Middle frontal gyrus (tissue), 1 donor: ENCODE measurements at regions not wholly inside any gene's neighbourhood (a gene's known extent, or its start where the extent isn't known, plus 50 kb on each side); places are given as distances from the start of the nearest gene placed in this dataset.

Experiments used
- DNase-seq: peaks from one replicate; pipeline ENCODE4 v3.0.0-alpha.2; 2015; ENCODE audit warnings: low spot score; ENCODE audit errors: extremely low spot score

DNA sequence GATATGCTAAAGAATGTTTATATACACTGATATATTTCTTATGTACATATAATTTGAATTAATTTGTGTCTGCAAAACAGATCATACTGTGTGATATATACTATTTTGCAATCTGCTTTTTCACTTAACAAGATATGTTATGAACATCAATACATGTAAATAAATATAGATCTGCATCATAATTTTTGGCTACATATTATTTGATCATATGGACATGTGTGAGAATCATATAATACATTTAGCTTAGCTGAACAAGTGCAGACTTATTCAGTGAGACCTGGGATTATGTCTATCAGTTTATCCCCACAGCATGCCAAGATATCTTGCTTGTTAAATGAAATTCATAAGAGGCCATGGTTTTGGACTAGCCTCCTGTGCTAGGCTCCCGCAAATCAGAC, 474.3 kb downstream of the ARHGEF28 start:
- no peak for DNase-seq

DNA sequence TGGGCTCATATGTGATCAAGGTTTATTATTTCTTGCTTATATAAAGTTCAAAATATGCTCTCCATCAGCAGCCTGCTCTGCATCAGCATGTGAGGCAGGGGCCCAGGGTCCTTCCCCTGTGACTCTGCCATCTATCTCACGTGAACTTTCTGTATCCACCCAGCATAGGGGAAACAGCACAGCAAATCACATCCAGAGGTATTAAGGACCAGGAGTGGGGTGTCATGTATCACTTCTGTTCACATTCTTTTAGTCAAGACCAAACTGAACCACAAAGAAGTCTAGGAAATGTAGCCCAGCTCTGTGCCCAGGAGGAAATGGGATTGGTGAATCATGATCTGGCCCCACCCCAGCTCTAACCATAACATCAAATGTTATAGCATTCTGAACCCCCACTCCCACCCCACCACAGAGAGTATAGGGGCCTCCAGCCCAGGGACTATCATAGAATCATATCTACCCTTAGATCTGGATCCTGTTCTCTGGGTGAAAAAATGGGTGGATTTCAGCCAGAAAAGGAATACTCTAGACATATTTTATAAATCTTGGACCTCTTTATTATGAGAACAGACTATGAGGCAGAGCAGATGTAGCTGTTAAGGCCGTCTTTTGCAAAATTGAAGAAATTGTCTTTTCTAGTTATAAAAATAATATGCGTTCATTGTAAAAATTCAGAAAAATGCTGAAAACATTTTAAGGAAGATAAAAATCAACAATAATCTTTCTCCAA, 473.7 kb downstream of the ARHGEF28 start:
- no peak for DNase-seq

DNA sequence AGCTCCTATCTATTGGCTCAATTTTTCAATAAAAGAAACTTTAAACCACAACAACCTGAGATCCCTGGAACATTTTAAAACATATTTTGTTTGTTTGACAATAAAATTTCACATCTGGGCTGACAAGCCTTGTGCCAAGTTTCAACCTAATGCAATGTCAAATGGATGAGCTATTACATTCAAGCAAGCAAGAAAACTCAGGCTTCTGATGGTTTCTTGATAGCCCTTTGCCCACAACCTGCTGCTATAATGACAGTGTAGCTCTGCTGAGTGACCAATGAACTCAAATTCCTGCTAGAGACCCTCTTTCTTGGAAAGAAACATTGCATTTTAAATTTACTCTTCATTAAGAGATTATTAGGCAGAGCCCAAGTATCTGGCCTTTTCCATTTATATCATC, 472.9 kb downstream of the ARHGEF28 start:
- DNase-seq: no peak

DNA sequence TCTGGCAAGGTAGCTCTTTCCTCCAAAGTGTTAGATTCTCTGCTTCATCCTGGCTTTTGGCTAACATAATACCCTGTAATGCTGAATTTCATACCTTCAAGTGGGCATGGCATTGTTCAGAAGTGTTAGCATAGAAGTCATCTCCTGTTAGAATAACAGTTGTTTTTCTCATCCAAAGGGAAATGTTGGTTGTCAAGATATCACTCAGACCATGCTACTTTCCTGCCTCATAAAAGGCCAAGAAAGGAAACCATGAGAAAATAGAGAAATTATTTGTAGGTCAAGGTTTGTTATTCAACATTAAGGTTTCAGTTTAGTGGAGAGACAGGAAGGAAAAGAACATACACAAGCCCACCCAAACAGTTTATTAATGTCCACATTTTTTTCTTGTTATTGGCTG, 472.5 kb downstream of the ARHGEF28 start:
- no peak for DNase-seq

DNA sequence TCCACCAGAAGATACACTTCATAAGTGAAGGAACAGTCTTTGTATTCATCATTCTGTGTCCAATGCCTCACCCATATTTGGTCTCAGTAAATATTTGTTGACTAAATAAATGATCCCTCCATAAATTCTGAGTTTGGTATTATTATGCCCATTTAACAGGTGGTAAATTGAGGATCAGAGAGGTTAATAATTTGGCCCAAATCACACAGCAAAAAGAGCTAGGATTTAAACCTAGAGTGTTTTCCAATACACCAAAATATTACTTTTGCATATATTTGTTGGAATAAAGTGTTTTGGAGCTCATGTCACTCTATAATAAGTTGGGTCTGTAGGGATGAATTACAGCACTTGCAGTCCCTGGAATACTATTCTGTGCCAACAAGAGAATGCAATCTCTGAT, 470.3 kb downstream of the ARHGEF28 start:
- DNase-seq: no peak

DNA sequence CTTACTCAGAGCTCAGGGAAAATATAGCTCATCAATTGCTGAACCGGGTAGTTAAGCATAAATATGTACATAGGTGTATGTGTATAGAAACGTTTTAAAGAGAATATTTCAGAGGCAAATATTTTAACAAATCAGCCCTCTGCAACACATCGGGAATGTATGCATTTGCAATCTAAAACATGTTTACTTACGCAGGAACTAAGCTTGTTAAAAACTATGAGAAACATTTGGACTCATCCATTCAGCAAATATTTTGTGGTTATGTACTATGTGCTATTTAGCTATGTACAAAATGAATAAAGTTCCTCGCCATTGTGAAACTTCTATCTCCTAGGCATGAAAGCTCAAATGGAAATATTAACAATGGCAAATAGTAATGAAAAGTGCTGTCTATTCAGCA, 469.9 kb downstream of the ARHGEF28 start:
- no peak for DNase-seq

DNA sequence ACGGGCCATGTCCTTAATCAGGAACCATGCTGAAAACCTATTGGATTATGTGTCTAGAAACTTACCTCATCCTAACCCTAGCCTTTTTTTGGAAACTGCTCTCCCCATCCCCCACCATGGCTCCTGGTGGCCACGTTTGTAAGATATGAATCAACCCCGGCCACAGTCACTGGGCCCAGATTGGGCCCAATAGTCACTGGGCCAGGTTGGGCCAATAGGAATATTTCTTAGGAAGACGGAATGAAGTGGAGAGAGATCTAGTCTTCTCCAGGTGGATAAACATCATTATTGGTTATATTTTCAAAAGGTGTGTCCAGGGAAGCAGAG, 468.7 kb downstream of the ARHGEF28 start:
- no peak for DNase-seq

DNA sequence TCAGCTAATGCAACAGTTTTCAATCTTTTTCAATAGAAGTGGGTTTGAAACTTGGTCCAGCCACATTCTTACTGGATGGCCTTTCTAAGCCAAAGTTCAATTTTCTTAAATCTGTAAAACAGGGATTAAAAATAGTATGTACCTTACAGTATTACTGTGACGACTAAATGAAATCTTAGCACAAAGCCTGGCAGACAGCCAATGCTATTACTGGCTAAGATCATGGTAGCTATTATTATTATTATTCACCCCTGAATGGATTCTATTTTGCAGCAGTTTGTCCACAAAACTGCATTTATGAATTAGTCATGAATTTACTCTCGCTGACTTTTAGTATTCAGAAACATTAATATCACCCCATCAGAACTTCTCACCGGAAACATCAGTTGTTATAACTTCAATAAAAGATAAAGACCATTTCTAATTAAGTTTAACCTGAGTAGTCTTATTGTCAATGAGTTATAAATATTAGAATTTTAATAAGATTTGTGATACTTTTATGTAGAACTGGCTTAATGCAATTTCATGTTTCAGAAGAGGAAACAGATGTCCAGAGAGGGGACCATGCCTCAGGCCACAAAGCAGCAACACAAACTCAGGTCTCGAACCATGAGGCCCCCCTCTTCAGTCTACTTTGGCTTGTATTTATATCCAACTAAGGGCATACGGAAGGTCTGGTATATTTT, 468.2 kb downstream of the ARHGEF28 start:
- no peak for DNase-seq

DNA sequence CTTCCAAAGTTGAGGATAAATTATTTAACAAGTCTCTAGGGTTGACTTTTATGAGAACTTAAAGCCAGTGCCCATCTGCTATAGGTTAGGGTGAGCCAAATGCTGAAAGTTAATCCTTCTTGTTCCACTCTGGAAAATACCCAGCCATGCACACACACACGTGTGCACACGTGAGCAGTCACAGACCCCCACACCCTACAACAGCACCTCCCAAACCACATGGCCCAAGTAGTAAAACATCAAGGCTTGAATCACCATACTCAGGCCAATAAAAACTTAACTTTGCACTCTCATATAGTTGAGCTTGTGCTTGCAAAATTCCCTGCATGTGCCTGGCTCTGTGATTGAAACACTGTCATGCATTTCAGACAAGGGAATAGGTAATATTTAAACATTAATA, 467.6 kb downstream of the ARHGEF28 start:
- no peak for DNase-seq

DNA sequence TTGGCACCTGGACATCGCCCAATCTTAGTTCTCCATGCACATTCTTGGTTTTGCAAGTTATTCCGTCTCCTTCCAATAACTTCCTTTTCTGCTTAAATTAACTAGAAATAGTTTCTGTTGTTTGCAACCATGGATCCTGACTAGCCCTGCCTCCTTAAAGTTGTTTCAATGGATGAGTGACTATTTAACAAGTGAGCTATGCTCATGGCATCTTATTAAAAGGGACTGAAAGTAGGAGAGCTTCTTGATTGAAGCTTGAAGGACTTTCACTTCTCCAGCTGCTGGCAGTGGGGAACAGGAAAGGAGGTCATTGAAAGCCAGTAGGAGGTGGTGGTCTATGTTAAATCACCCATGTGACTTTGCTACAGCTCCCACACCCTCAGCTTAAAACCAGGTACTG, 466.8 kb downstream of the ARHGEF28 start:
- DNase-seq: no peak

DNA sequence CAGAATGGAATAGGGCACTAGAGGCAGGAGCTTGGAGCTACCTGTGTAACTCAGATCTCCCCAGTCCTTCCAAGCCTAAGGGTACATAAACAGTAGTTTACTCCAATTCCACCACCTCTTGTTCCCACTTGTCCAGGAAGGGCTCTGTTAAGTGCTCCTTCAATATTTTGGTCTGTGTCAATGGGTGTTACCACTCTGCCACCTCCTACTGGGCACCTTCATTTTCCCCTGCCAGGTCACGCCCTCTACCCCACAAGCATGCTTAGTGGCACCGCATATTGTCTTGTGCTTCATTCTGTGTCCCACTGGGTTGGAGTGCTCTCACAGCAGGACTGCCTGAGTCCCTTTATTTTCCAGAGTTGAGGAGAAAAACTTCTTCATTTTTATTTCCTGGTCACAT, 459.8 kb downstream of the ARHGEF28 start:
- DNase-seq: no peak

DNA sequence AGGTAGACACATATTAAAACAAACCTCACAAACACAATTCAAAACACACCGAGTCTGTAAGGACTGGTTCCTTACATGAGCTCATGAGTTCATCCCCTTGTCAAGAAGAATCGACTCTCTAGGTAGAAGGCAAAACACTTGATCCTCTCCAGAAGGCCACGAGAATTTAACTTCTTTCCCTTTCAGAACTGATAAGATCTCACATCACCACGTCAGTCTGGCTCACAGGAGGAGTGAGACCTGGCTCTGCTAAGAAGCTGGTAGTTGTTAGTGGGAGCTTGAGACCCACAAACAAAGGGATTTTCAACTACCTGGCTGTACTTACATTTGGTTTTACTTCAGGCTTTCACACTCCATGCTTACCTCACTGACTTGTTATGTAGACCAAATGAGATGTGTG, 459.2 kb downstream of the ARHGEF28 start:
- DNase-seq: no peak

DNA sequence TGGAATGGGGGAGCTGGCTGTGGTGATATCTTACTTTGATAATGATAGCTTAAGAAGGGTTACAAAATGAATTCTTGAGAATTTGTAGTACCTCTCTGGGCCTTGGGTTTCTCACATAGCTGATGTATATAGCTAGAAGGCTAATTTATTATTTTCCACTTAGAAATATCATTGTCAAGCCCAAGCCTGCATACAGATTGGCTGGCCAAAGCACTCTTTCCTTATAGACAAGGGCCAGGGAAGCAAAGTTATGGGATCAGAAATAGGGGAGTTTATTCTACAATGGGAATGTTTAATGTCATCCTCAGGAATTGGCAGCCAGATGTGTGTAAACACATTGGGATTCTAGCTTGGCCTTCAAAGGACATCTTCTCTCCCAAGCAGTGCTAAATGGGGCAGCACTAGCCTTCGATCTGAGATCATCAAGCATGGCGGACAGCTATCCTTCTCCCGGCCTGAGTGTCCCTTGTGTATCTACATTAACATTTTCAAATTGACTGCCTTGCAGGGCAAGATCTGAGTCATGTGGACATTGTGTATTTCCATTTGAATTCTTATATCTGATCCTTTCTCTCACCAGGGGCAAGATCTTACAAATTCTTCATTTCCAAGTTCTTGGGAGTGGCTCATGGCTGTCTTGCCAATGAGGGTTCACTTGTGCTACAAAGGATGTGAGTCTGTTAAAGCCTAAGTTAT, 457.2 kb downstream of the ARHGEF28 start:
- DNase-seq: no peak

DNA sequence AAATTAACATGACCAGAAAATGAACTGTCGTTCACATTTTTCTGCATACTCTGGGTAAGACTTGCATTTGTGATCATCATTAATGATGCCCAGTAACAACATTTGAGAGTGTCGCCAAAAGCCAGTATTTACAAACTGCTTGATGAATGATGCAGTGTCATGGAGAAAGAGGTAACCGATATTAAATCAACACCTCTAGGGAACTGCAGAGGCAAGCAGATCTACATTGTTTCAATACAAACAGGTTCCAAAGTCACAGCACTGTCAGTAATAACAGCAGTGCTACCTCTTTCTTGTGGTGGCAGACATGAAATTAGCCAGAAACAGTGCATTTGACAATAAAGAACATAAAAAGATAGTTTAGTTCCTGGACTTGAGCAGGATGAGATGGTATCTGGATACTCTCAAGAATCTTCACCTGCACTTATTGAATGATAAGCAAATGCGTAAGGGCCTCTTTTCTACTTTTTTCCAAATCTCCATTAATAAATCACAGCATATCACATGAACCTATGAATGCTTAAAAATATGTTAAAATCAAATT, 456.6 kb downstream of the ARHGEF28 start:
- no peak for DNase-seq

DNA sequence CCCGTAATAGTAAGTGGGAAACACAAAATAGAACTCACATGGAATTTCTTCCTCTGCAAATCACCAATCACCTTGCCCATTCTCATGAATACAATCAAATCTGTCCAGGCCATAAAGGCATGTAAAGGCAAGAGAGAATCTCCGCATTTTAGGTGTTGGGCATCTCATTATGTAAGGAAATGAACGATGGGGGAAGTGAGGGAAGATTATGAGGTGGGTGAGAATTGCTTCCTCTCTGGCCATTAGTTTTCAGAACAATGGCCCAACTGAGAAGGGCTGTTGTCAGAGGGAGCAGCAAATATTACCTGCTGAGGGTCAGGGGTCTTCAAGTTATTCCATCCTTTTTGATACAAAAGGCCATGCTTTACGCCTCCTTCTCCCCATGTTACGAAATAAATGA, 455.1 kb downstream of the ARHGEF28 start:
- DNase-seq: no peak

DNA sequence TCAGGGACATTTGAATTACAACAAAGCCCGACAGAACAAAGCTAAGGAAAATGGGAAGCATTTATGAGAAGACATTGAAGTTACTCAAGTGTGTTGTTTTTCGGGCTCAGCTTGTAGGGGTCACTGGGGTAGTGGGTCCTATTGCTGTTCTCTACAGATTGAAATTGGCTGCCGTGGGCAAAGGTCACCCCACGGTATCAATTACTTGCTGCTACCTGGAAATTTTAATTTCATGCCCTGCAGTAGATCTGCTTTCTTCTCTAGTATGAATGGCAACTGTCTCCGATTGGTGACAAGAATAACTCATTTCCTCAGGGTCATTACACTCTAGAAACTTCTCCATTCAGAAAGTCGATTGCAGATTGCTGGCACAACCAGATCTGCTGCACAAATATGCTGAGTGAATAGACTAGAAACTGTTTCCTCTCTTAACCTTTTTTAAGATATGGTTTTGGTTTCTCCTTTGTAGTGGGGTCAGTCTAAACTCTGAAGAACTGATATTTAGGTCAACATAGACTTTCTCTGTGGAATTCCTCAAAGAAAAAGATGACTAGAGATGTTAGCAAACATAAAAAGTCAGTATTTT, 454.1 kb downstream of the ARHGEF28 start:
- DNase-seq: no peak

DNA sequence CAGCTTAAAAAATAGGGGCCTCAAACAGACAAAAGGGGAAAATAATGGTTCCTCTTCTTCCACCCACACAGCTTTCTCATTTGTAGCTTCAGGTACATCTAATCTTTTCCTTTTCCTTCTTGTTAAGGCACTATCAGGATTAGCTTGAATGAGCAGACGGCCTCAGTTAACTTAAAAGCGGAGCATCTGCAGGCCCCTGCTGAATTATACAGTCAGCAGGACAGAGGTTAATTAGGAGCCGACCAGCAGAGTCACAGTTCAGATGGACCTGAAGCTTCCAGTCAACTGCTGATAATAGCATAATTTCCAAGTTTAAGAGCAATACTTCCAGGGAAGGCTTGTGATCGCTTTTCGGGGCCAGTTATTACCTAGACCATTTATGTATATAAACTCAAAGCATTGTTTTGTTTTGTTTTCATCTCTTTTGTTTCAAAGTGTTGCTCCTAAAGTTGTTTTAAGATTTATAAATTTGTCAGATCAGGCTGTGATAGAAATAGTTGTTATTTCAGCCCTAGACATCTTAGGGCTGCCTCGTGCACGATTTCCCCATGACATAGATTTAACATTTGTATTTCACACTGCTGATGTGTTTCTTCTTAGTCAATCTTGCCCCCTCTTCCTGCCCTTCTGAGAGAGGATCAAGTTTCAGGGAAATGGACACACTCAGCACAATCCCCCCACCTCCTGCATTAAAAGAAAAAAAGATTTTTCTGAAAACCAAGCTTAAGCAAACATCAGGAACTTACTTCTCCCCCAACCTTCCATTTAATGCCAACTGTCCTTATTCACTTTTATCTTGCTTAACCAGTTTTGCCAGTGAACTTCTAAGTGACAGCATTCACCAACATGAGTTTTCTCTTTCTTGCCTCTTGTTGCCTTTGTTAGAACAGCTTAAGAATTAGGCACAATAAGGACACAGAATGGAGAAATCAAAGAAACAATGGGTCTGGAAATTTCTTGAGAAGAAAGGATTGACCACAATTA, 449.8 kb downstream of the ARHGEF28 start:
- no peak for DNase-seq

DNA sequence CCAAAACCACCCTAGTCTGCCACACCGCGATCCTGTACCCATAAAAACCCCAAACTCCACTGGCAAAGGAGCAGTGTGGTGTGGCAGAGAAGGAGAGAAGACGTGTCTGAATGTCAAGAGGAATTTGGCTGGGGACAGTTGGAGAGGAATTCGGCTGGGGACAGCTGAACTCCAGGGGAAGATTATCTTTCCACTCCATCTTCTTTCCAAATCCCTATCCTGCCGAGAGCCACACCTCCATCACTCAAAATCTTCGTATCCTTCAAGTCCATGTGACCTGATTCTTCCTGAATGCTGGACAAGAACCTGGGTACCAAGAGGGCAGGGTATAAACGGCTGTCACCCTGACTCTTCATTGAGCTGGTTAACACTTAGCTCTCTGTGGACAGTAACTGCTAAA, 448.1 kb downstream of the ARHGEF28 start:
- no peak for DNase-seq

DNA sequence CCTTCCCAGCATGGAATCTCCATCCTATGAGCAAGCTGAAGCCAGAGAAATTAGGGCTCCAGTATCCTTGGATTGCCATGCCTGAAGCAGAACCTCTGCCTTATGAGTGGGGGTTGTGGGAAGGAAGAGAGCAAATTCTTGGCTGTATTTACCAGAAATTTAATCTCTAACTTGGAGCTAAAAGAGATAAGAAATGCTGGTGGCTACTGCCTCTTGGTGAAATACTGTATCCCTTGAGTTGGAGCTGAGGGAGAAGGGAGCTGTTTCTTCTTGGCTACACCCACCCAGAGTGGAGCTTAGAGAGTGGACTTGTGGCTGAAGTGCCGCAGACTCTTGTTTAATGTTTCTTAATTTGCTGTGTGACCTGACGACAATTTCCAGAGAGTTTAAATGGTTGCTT, 447.3 kb downstream of the ARHGEF28 start:
- no peak for DNase-seq

DNA sequence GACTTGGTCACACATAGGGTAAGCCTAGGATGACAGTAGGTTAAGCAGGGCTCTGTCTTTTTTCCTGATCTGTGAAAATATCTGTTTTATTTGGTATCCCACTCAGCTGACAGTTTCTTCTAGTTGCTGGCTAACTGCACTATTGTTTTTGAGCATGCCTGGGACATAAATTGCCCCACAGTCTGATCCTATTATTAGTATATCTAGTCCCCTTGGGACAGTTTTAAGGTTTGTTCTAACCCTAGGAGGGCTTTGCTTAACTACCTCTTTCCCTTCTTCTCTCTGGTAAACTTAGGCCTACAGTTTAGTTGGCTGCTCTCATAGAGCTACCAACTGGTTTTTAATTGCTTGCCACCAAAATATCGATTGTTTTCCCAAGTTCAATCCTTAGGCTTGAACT, 446.6 kb downstream of the ARHGEF28 start:
- no peak for DNase-seq

DNA sequence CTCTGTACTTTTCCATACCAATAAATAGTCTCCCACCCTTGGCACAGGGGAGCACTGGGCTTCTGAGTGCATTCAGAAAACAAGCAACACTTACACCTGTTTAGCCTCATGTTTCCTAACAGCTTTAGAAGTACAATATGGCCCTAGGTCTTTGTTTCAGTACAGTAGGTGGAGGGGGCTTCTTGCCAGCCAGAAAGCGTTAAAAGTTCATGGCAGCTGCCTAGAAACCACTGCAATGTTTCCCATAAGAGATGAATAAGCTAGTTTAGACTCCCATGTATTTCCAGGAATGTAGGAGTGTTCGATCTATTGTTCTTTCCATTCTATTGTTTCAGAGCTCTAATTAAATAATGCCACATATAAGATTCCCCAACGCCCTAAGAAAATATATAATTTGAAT, 444.8 kb downstream of the ARHGEF28 start:
- no peak for DNase-seq
